Sigmoid colon (tissue), 6 donors: ENCODE measurements at regions not wholly inside any gene's neighbourhood (a gene's known extent, or its start where the extent isn't known, plus 50 kb on each side); places are given as distances from the start of the nearest gene placed in this dataset.
"Not testable (repeated sequence)": the region's sequence is repeated elsewhere in the genome, so short reads cannot be mapped to it uniquely, and the experiment has no call there.

Experiments
- DNase-seq: peaks from one replicate; pipeline ENCODE4 v3.0.0-alpha.2; 2019
- H3K27ac ChIP-seq, 4 donors: fragments of 200-600 bp; sonication (generic); one replicate each; pipeline ENCODE4 v1.5.1; 2016 to 2019; ENCODE audit warnings: mild to moderate bottlenecking in 1 of 4
- H3K27me3 ChIP-seq, 3 donors: fragments of 200-600 bp; sonication (generic); one replicate each; pipeline ENCODE4 v1.5.1; 2019; ENCODE audit warnings: mild to moderate bottlenecking in 1 of 3
- H3K36me3 ChIP-seq, 4 donors: fragments of 200-600 bp; sonication (generic); one replicate each; pipeline ENCODE4 v1.5.1; 2016 to 2019
- H3K4me1 ChIP-seq, 4 donors: fragments of 200-600 bp; sonication (generic); one replicate each; pipeline ENCODE4 v1.5.1; 2017 to 2019
- H3K4me3 ChIP-seq, 4 donors: fragments of 200-600 bp; sonication (generic); one replicate each; pipeline ENCODE4 v1.5.1; 2017 to 2019; ENCODE audit warnings: mild to moderate bottlenecking in 2 of 4, moderate library complexity in 1 of 4
- H3K9me3 ChIP-seq, 4 donors: fragments of 200-600 bp in 3 of 4; sonication (generic) in 3 of 4; one replicate each; pipeline versions ENCODE4 v1.5.1 to v1.6.1; 2013 to 2019
- CTCF ChIP-seq, 4 experiments: fragments of 450-650 bp in 3 of 4; fragments of 200-600 bp in 1 of 4; IDR thresholded peaks; one replicate each; pipeline ENCODE4 v1.5.1; 2016 to 2019; ENCODE audit warnings: antibody characterized with exemption in 4 of 4, mild to moderate bottlenecking in 3 of 4, moderate library complexity in 2 of 4
- EP300 ChIP-seq, 4 donors: sonication (generic); formaldehyde crosslinking; IDR thresholded peaks; one replicate each; pipeline ENCODE4 v1.6.1; 2017; ENCODE audit warnings: antibody characterized with exemption in 4 of 4
- POLR2A ChIP-seq, 2 donors: fragments of 450-650 bp; IDR thresholded peaks; one replicate each; pipeline ENCODE4 v1.6.1; 2016; ENCODE audit warnings: antibody characterized with exemption in 2 of 2, mild to moderate bottlenecking in 2 of 2, moderate library complexity in 2 of 2
- POLR2AphosphoS5 ChIP-seq, 4 donors: sonication (generic); formaldehyde crosslinking; IDR thresholded peaks; one replicate each; pipeline ENCODE4 v1.6.1; 2017; ENCODE audit warnings: antibody characterized with exemption in 4 of 4
- WGBS, 2 donors: extraction: QIAGEN DNeasy Blood & Tissue Kit; methylation state at CpG; one replicate each; pipeline ENCODE4 v1.1.7; 2013; 5-methylcytosine and 5-hydroxymethylcytosine counted together
- intact Hi-C: fragments of 100-400 bp; cut with DNase I; formaldehyde crosslinking; loops from one replicate; pipeline ENCODE4 v1.15.1; 2023
- donor health status: healthy with polysubstance abuse.
- donor health status: healthy.

GRCh38 chr20:36082315-36082915 is 72.1 kb upstream of the EPB41L1 start:
- 68 to 87% methylated on average over 7 of the region's 7 CpGs for WGBS, 2 donors
- TF ChIP-seq POLR2A (IDR thresholded peaks at IDR 0.05) (no peak), EP300 (IDR thresholded peaks at IDR 0.05) (no peak), CTCF (IDR thresholded peaks at IDR 0.05) (no peak), POLR2AphosphoS5 (IDR thresholded peaks at IDR 0.05) (no peak)
- Histone ChIP-seq H3K36me3 (no peaks in the 10 kb centered on the region), H3K4me3 (no peak overlapping the region), H3K27ac (no peak overlapping the region), H3K27me3 (peaks cover 0 to 6% (median 0%) of the 10 kb centered on the region in 3 donors), H3K4me1 (no peaks in the 10 kb centered on the region), H3K9me3 (no peaks in the 10 kb centered on the region)
- DNase-seq: no peak
- intact Hi-C loops: no loop called here

GRCh38 chr20:36083200-36083599 is 71.3 kb upstream of the EPB41L1 start:
- intact Hi-C loops, H3K27ac ChIP-seq, DNase-seq, H3K9me3 ChIP-seq, H3K4me3 ChIP-seq, H3K27me3 ChIP-seq, H3K4me1 ChIP-seq, H3K36me3 ChIP-seq: not testable (repeated sequence)
- 14 to 62% methylated on average over 4 of the region's 4 CpGs for WGBS, 2 donors

GRCh38 chr20:36084356-36084755 is 70.2 kb upstream of the EPB41L1 start:
- TF ChIP-seq EP300 (IDR thresholded peaks at IDR 0.05) (no peak), POLR2A (IDR thresholded peaks at IDR 0.05) (no peak), CTCF (IDR thresholded peaks at IDR 0.05) (no peak), POLR2AphosphoS5 (IDR thresholded peaks at IDR 0.05) (no peak)
- intact Hi-C loops: no loop called here
- Histone ChIP-seq H3K36me3 (no peaks in the 10 kb centered on the region), H3K27ac (no peak overlapping the region), H3K27me3 (no peaks in the 10 kb centered on the region), H3K9me3 (no peaks in the 10 kb centered on the region), H3K4me3 (no peak overlapping the region), H3K4me1 (no peaks in the 10 kb centered on the region)
- DNase-seq: no peak
- 93 to 94% methylated on average over 3 of the region's 3 CpGs for WGBS, 2 donors

GRCh38 chr20:36084897-36085613 is 69.5 kb upstream of the EPB41L1 start:
- intact Hi-C loops: no loop called here
- H3K4me3 ChIP-seq: no peak overlapping the region
- no peaks in the 10 kb centered on the region for H3K36me3 ChIP-seq
- no peak for DNase-seq
- H3K27me3 ChIP-seq: peaks cover 0 to 7% (median 0%) of the 10 kb centered on the region in 3 donors
- TF ChIP-seq POLR2AphosphoS5 (IDR thresholded peaks at IDR 0.05) (no peak), CTCF (IDR thresholded peaks at IDR 0.05) (no peak), POLR2A (IDR thresholded peaks at IDR 0.05) (no peak), EP300 (IDR thresholded peaks at IDR 0.05) (no peak)
- no peaks in the 10 kb centered on the region for H3K4me1 ChIP-seq
- H3K27ac ChIP-seq: no peak overlapping the region
- WGBS, 2 donors: 86 to 88% methylated on average over 4 of the region's 4 CpGs
- H3K9me3 ChIP-seq: no peaks in the 10 kb centered on the region

GRCh38 chr20:36085686-36086267 is 68.8 kb upstream of the EPB41L1 start:
- no peak for DNase-seq
- no peaks in the 10 kb centered on the region for H3K36me3 ChIP-seq
- H3K4me3 ChIP-seq: no peak overlapping the region
- no peak for TF ChIP-seq POLR2AphosphoS5 (IDR thresholded peaks at IDR 0.05)
- no peak for TF ChIP-seq POLR2A (IDR thresholded peaks at IDR 0.05)
- no peak for TF ChIP-seq EP300 (IDR thresholded peaks at IDR 0.05)
- no peak for TF ChIP-seq CTCF (IDR thresholded peaks at IDR 0.05)
- H3K9me3 ChIP-seq: no peaks in the 10 kb centered on the region
- no peak overlapping the region for H3K27ac ChIP-seq
- intact Hi-C loops: no loop called here
- no peaks in the 10 kb centered on the region for H3K4me1 ChIP-seq
- H3K27me3 ChIP-seq: peaks cover 0 to 14% (median 5%) of the 10 kb centered on the region in 3 donors
- 13 to 49% methylated on average over 3 of the region's 3 CpGs for WGBS, 2 donors
